Neural cell (in vitro differentiated cells): ENCODE measurements at regions not wholly inside any gene's neighbourhood (a gene's known extent, or its start where the extent isn't known, plus 50 kb on each side); places are given as distances from the start of the nearest gene placed in this dataset.

Experiments
- H2AFZ ChIP-seq: fragments of 200-600, 300-800 bp; sonication (generic), shearing (Covaris generic); 2 replicates; pipeline ENCODE4 v1.6.0; 2014; ENCODE audit warnings: low read depth, mild to moderate bottlenecking, antibody characterized with exemption, low read length, moderate library complexity
- H3F3A ChIP-seq: fragments of 200-600 bp; shearing (Covaris generic); 2 replicates; pipeline ENCODE4 v1.6.1; 2016; ENCODE audit warnings: mild to moderate bottlenecking, moderate library complexity, mixed read lengths, antibody characterized with exemption, low read length; ENCODE audit not compliant: insufficient read depth, poor library complexity, severe bottlenecking
- H3K27ac ChIP-seq: fragments of 200-600, 300-800 bp; sonication (generic), shearing (Covaris generic); 2 replicates; pipeline ENCODE4 v1.5.1; 2014; ENCODE audit warnings: mild to moderate bottlenecking, low read length, moderate library complexity
- H3K27me3 ChIP-seq: fragments of 300-800, 200-600 bp; sonication (generic), shearing (Covaris generic); 2 replicates; pipeline ENCODE4 v1.6.0; 2014; ENCODE audit warnings: mild to moderate bottlenecking, low read depth, low read length, moderate library complexity; ENCODE audit not compliant: insufficient read depth
- H3K36me3 ChIP-seq: fragments of 300-800, 200-600 bp; sonication (generic), shearing (Covaris generic); 2 replicates; pipeline ENCODE4 v1.5.1; 2014; ENCODE audit warnings: mild to moderate bottlenecking, antibody characterized with exemption, low read length, moderate library complexity; ENCODE audit not compliant: insufficient read depth
- H3K4me2 ChIP-seq: fragments of 300-800, 200-600 bp; sonication (generic), shearing (Covaris generic); 2 replicates; pipeline ENCODE4 v1.6.0; 2014; ENCODE audit warnings: mild to moderate bottlenecking, low read length
- H3K4me3 ChIP-seq: fragments of 300-800, 200-600 bp; sonication (generic), shearing (Covaris generic); 2 replicates; pipeline ENCODE4 v1.5.1; 2014; ENCODE audit warnings: mild to moderate bottlenecking, low read length, moderate library complexity
- H3K79me2 ChIP-seq: fragments of 200-600 bp; shearing (Covaris generic); replicated peaks from 2 replicates; pipeline ENCODE4 v1.6.0; 2014; ENCODE audit warnings: mild to moderate bottlenecking, low read length, moderate library complexity; ENCODE audit not compliant: insufficient read depth
- H3K9ac ChIP-seq: fragments of 300-800, 200-600 bp; sonication (generic), shearing (Covaris generic); 2 replicates; pipeline ENCODE4 v1.6.1; 2016; ENCODE audit warnings: mild to moderate bottlenecking, low read length, mixed read lengths
- H3K9me2 ChIP-seq: fragments of 200-600 bp; shearing (Covaris generic); 2 replicates; pipeline ENCODE4 v1.6.1; 2016; ENCODE audit warnings: mild to moderate bottlenecking, low read length, mixed read lengths; ENCODE audit not compliant: insufficient read depth
- H3K9me3 ChIP-seq: fragments of 200-600, 300-800 bp; sonication (generic), shearing (Covaris generic); 2 replicates; pipeline ENCODE4 v1.6.1; 2016; ENCODE audit warnings: mild to moderate bottlenecking, mixed run types, low read length, moderate library complexity, mixed read lengths
- H4K20me1 ChIP-seq: fragments of 200-600 bp; shearing (Covaris generic); 2 replicates; pipeline ENCODE4 v1.6.1; 2016; ENCODE audit warnings: mild to moderate bottlenecking, mixed run types; ENCODE audit not compliant: insufficient read depth
- CTCF ChIP-seq: fragments of 450-650 bp; IDR thresholded peaks from 2 replicates; pipeline ENCODE4 v1.5.1; 2014; ENCODE audit warnings: antibody characterized with exemption, mild to moderate bottlenecking, moderate library complexity; ENCODE audit not compliant: poor library complexity, severe bottlenecking
- EZH2 ChIP-seq: fragments of 200-600, 300-800 bp; shearing (Covaris generic), sonication (generic); IDR thresholded peaks from 2 replicates; pipeline ENCODE4 v1.6.1; 2014; ENCODE audit warnings: antibody characterized with exemption, low read length, borderline replicate concordance, mild to moderate bottlenecking; ENCODE audit not compliant: insufficient read depth, poor library complexity, severe bottlenecking
- MXI1 ChIP-seq: fragments of 450-650 bp; conservative IDR thresholded peaks from 2 replicates; pipeline ENCODE4 v1.6.1; 2014; ENCODE audit warnings: antibody characterized with exemption, mild to moderate bottlenecking; ENCODE audit not compliant: poor library complexity, severe bottlenecking
- POLR2AphosphoS5 ChIP-seq: IDR thresholded peaks from 2 replicates; pipeline ENCODE4 v1.6.1; 2012
- RAD21 ChIP-seq: fragments of 450-650 bp; conservative IDR thresholded peaks from 2 replicates; pipeline ENCODE4 v1.6.1; 2014; ENCODE audit warnings: antibody characterized with exemption, mild to moderate bottlenecking, moderate library complexity
- REST ChIP-seq: IDR thresholded peaks from 2 replicates; pipeline ENCODE4 v1.6.1; 2012; ENCODE audit warnings: borderline replicate concordance
- SMC3 ChIP-seq: fragments of 450-650 bp; conservative IDR thresholded peaks from 2 replicates; pipeline ENCODE4 v1.6.1; 2014; ENCODE audit warnings: antibody characterized with exemption, mild to moderate bottlenecking, moderate library complexity; ENCODE audit not compliant: poor library complexity

- H3K36me3 ChIP-seq: no peaks in the 10 kb centered on the region
- no peaks in the 10 kb centered on the region for H3K9me2 ChIP-seq
- H3K9me3 ChIP-seq: no peaks in the 10 kb centered on the region
- no peaks in the 10 kb centered on the region for H4K20me1 ChIP-seq
- no peaks in the 10 kb centered on the region for H3F3A ChIP-seq
- no peaks in the 10 kb centered on the region for H3K79me2 ChIP-seq
- H3K4me3 ChIP-seq: no peak overlapping the region
- no peak overlapping the region for H3K4me2 ChIP-seq
- TF ChIP-seq POLR2AphosphoS5 (no peak), REST (no peak), SMC3 (no peak), EZH2 (no peak)
- no peak overlapping the region for H2AFZ ChIP-seq
- no peak overlapping the region for H3K9ac ChIP-seq
- H3K27me3 ChIP-seq: no peaks in the 10 kb centered on the region
- no peak overlapping the region for H3K27ac ChIP-seq
Measured at GRCh38 chr17:33459078-33459940, 166.2 kb upstream of the ASIC2 start.

GRCh38 chr17:33460781-33461450 lies 167.8 kb upstream of the ASIC2 start:
- H3K4me3 ChIP-seq: no peak overlapping the region
- H3K9me2 ChIP-seq: no peaks in the 10 kb centered on the region
- H3K27me3 ChIP-seq: no peaks in the 10 kb centered on the region
- no peak overlapping the region for H3K27ac ChIP-seq
- TF ChIP-seq RAD21: no peak
- no peak for TF ChIP-seq MXI1
- TF ChIP-seq EZH2: no peak
- no peak for TF ChIP-seq POLR2AphosphoS5
- no peak for TF ChIP-seq CTCF
- no peak for TF ChIP-seq SMC3
- no peak for TF ChIP-seq REST
- H3F3A ChIP-seq: no peaks in the 10 kb centered on the region
- H4K20me1 ChIP-seq: no peaks in the 10 kb centered on the region
- H3K4me2 ChIP-seq: no peak overlapping the region
- H3K79me2 ChIP-seq: no peaks in the 10 kb centered on the region
- no peaks in the 10 kb centered on the region for H3K9me3 ChIP-seq
- no peak overlapping the region for H2AFZ ChIP-seq
- no peaks in the 10 kb centered on the region for H3K36me3 ChIP-seq
- H3K9ac ChIP-seq: no peak overlapping the region
